Right kidney (tissue), 1 donor: ENCODE measurements at regions not wholly inside any gene's neighbourhood (a gene's known extent, or its start where the extent isn't known, plus 50 kb on each side); places are given as distances from the start of the nearest gene placed in this dataset.

ENCODE experiments used
- DNase-seq: peaks from one replicate; pipeline ENCODE4 v3.0.0-alpha.2; 2016

- DNase-seq = no peak
Measured at GRCh38 chr18:56377231-56377630, 261.2 kb downstream of the TXNL1 start.

- DNase-seq = no peak
Measured at GRCh38 chr18:56374007-56374655, 264.3 kb downstream of the TXNL1 start.

GRCh38 chr18:56373601-56374000 lies 264.8 kb downstream of the TXNL1 start:
- DNase-seq = no peak

- DNase-seq = no peak
Measured at GRCh38 chr18:56368066-56368465, 270.3 kb downstream of the TXNL1 start.

- no peak for DNase-seq
Measured at GRCh38 chr18:56358608-56359280, 279.6 kb downstream of the TXNL1 start.

GRCh38 chr18:56353663-56354260 lies 284.6 kb downstream of the TXNL1 start:
- DNase-seq = no peak

GRCh38 chr18:56351911-56352500 lies 286.4 kb downstream of the TXNL1 start:
- DNase-seq = no peak

GRCh38 chr18:56337507-56337906 lies 300.9 kb downstream of the TXNL1 start:
- no peak for DNase-seq

GRCh38 chr18:56333839-56334238 lies 304.6 kb downstream of the TXNL1 start:
- no peak for DNase-seq

- no peak for DNase-seq
Measured at GRCh38 chr18:56333146-56333545, 305.2 kb downstream of the TXNL1 start.

GRCh38 chr18:56332371-56332770 lies 306.0 kb downstream of the TXNL1 start:
- DNase-seq = no peak

- DNase-seq = peak; percentile 10
Measured at GRCh38 chr18:56330366-56331110, 307.9 kb downstream of the TXNL1 start.

- DNase-seq = no peak
Measured at GRCh38 chr18:56329536-56329935, 308.9 kb downstream of the TXNL1 start.

- no peak for DNase-seq
Measured at GRCh38 chr18:56327191-56327885, 311.1 kb downstream of the TXNL1 start.

GRCh38 chr18:56326336-56327072 lies 311.9 kb downstream of the TXNL1 start:
- DNase-seq = no peak

- no peak for DNase-seq
Measured at GRCh38 chr18:56323673-56324072, 314.7 kb downstream of the TXNL1 start.

- DNase-seq = peak; percentile 19
Measured at GRCh38 chr18:56322406-56322805, 316.0 kb downstream of the TXNL1 start.

GRCh38 chr18:56321470-56321869 lies 316.9 kb downstream of the TXNL1 start:
- DNase-seq = peak; percentile 13

GRCh38 chr18:56319953-56320352 lies 318.4 kb downstream of the TXNL1 start:
- no peak for DNase-seq

- DNase-seq = no peak
Measured at GRCh38 chr18:56316727-56317126, 321.7 kb downstream of the TXNL1 start.

- DNase-seq = no peak
Measured at GRCh38 chr18:56315363-56315762, 323.0 kb downstream of the TXNL1 start.
